ENCODE measurements at regions not wholly inside any gene's neighbourhood (a gene's known extent, or its start where the extent isn't known, plus 50 kb on each side); places are given as distances from the start of the nearest gene placed in this dataset.

GRCh38 chr17:77313831-77314230, 173.1 kb downstream of the SEC14L1 start:
- Histone ChIP-seq H3K4me1 (ENCODE audit: control insufficient read depth, extremely low read depth, insufficient read depth, low read length) (peaks cover 24% of the 10 kb centered on the region), H3K4me2 (ENCODE audit: extremely low read depth, insufficient read depth, low read length) (no peak overlapping the region), H3K27me3 (ENCODE audit: control insufficient read depth, insufficient read depth, low read length) (no peaks in the 10 kb centered on the region), H3K9ac (ENCODE audit: insufficient read depth, low read length) (no peak overlapping the region), H3K27ac (ENCODE audit: insufficient read depth, low read length) (no peak overlapping the region), H3K4me3 (replicated peaks in 1 of 4; ENCODE audit: control extremely low read depth in 1 of 4, insufficient read depth in 1 of 4, low read depth in 3 of 4, low read length in 4 of 4) (no peak overlapping the region), H2AFZ (ENCODE audit: low read length) (no peak overlapping the region), H3K9me3 (ENCODE audit: control insufficient read depth, insufficient read depth, low read depth, low read length) (no peaks in the 10 kb centered on the region), H3K79me2 (ENCODE audit: control insufficient read depth, insufficient read depth, low read length) (no peaks in the 10 kb centered on the region), H3K36me3 (ENCODE audit: control insufficient read depth, insufficient read depth, low read length) (no peaks in the 10 kb centered on the region), H4K20me1 (ENCODE audit: control insufficient read depth, extremely low read depth, insufficient read depth, low read length) (no peaks in the 10 kb centered on the region)
- no peak for TF ChIP-seq CTCF (conservative IDR thresholded peaks at IDR 0.05 in 1 of 2, IDR thresholded peaks at IDR 0.05 in 1 of 2; ENCODE audit: low read depth in 1 of 2, low read length in 2 of 2)
- TF ChIP-seq EZH2 (IDR thresholded peaks at IDR 0.05; ENCODE audit: low read length, missing control alignments), result no peak
- no peak for DNase-seq (ENCODE audit: low read depth in 2 of 2)

- TF ChIP-seq CTCF (conservative IDR thresholded peaks at IDR 0.05 in 1 of 2, IDR thresholded peaks at IDR 0.05 in 1 of 2; ENCODE audit: low read depth in 1 of 2, low read length in 2 of 2) (no peak), EZH2 (IDR thresholded peaks at IDR 0.05; ENCODE audit: low read length, missing control alignments) (no peak)
- Histone ChIP-seq H3K4me3 (replicated peaks in 1 of 4; ENCODE audit: control extremely low read depth in 1 of 4, insufficient read depth in 1 of 4, low read depth in 3 of 4, low read length in 4 of 4) (no peak overlapping the region), H3K4me1 (ENCODE audit: control insufficient read depth, extremely low read depth, insufficient read depth, low read length) (peaks cover 21% of the 10 kb centered on the region)
Observed at GRCh38 chr17:77314601-77315000, 173.8 kb downstream of the SEC14L1 start.

GRCh38 chr17:77315010-77315409, 174.2 kb downstream of the SEC14L1 start:
- no peak overlapping the region for H2AFZ ChIP-seq (ENCODE audit: low read length)
- no peak for DNase-seq (ENCODE audit: low read depth in 2 of 2)
- no peaks in the 10 kb centered on the region for H3K27me3 ChIP-seq (ENCODE audit: control insufficient read depth, insufficient read depth, low read length)
- H3K79me2 ChIP-seq (ENCODE audit: control insufficient read depth, insufficient read depth, low read length), result no peaks in the 10 kb centered on the region
- TF ChIP-seq EZH2 (IDR thresholded peaks at IDR 0.05; ENCODE audit: low read length, missing control alignments) (no peak), CTCF (conservative IDR thresholded peaks at IDR 0.05 in 1 of 2, IDR thresholded peaks at IDR 0.05 in 1 of 2; ENCODE audit: low read depth in 1 of 2, low read length in 2 of 2) (no peak)
- no peaks in the 10 kb centered on the region for H3K36me3 ChIP-seq (ENCODE audit: control insufficient read depth, insufficient read depth, low read length)
- no peaks in the 10 kb centered on the region for H4K20me1 ChIP-seq (ENCODE audit: control insufficient read depth, extremely low read depth, insufficient read depth, low read length)
- H3K4me1 ChIP-seq (ENCODE audit: control insufficient read depth, extremely low read depth, insufficient read depth, low read length), result peaks cover 21% of the 10 kb centered on the region
- H3K9ac ChIP-seq (ENCODE audit: insufficient read depth, low read length), result no peak overlapping the region
- H3K27ac ChIP-seq (ENCODE audit: insufficient read depth, low read length), result no peak overlapping the region
- H3K4me2 ChIP-seq (ENCODE audit: extremely low read depth, insufficient read depth, low read length), result no peak overlapping the region
- H3K9me3 ChIP-seq (ENCODE audit: control insufficient read depth, insufficient read depth, low read depth, low read length), result no peaks in the 10 kb centered on the region
- no peak overlapping the region for H3K4me3 ChIP-seq (replicated peaks in 1 of 4; ENCODE audit: control extremely low read depth in 1 of 4, insufficient read depth in 1 of 4, low read depth in 3 of 4, low read length in 4 of 4)

More at GRCh38 chr17:77314601-77315000, 173.8 kb downstream of the SEC14L1 start:
- H3K27me3 ChIP-seq (ENCODE audit: control insufficient read depth, insufficient read depth, low read length), result no peaks in the 10 kb centered on the region
- no peaks in the 10 kb centered on the region for H3K36me3 ChIP-seq (ENCODE audit: control insufficient read depth, insufficient read depth, low read length)
- no peak overlapping the region for H3K27ac ChIP-seq (ENCODE audit: insufficient read depth, low read length)
- H3K4me2 ChIP-seq (ENCODE audit: extremely low read depth, insufficient read depth, low read length), result no peak overlapping the region
- no peaks in the 10 kb centered on the region for H4K20me1 ChIP-seq (ENCODE audit: control insufficient read depth, extremely low read depth, insufficient read depth, low read length)
- no peaks in the 10 kb centered on the region for H3K79me2 ChIP-seq (ENCODE audit: control insufficient read depth, insufficient read depth, low read length)
- DNase-seq (ENCODE audit: low read depth in 2 of 2), result no peak
- no peak overlapping the region for H3K9ac ChIP-seq (ENCODE audit: insufficient read depth, low read length)
- H2AFZ ChIP-seq (ENCODE audit: low read length), result no peak overlapping the region
- no peaks in the 10 kb centered on the region for H3K9me3 ChIP-seq (ENCODE audit: control insufficient read depth, insufficient read depth, low read depth, low read length)
